Lower lobe of right lung (tissue), 2 donors: ENCODE measurements at regions not wholly inside any gene's neighbourhood (a gene's known extent, or its start where the extent isn't known, plus 50 kb on each side); places are given as distances from the start of the nearest gene placed in this dataset.

Source experiments
- ATAC-seq, 2 donors: fragments of 200-7000 bp; cut with Tn5 transposase; one replicate each; pipeline ENCODE4 v1.9.1; 2020 to 2022; ENCODE audit warnings: mild to moderate bottlenecking in 2 of 2, moderate library complexity in 2 of 2
- DNase-seq: peaks from one replicate; pipeline ENCODE4 v3.0.0-alpha.2; 2020
- H3K27ac ChIP-seq: fragments of 200-600 bp; one replicate; pipeline ENCODE4 v1.8.0; 2022
- H3K27me3 ChIP-seq: fragments of 200-600 bp; one replicate; pipeline ENCODE4 v1.8.0; 2022; ENCODE audit warnings: low read depth
- H3K36me3 ChIP-seq: fragments of 200-600 bp; one replicate; pipeline ENCODE4 v1.8.0; 2022; ENCODE audit warnings: mild to moderate bottlenecking
- H3K4me1 ChIP-seq: fragments of 200-600 bp; one replicate; pipeline ENCODE4 v1.8.0; 2022
- H3K4me3 ChIP-seq: fragments of 200-600 bp; one replicate; pipeline ENCODE4 v1.8.0; 2022; ENCODE audit warnings: mild to moderate bottlenecking
- H3K9me3 ChIP-seq: fragments of 200-600 bp; one replicate; pipeline ENCODE4 v1.8.0; 2022
- intact Hi-C: fragments of 100-400 bp; cut with DNase I; formaldehyde crosslinking; loops from one replicate; pipeline ENCODE4 v1.11.0; 2022
- TF ChIP-seq, protein P1 (sequence below): fragments of 200-600 bp; IDR thresholded peaks from one replicate; pipeline ENCODE4 v1.8.0; 2022; ENCODE audit warnings: antibody characterized with exemption, mild to moderate bottlenecking
- donor health status: DM: no; HTN: yes; CAD: no; lungs with severe emphysema.

DNA sequence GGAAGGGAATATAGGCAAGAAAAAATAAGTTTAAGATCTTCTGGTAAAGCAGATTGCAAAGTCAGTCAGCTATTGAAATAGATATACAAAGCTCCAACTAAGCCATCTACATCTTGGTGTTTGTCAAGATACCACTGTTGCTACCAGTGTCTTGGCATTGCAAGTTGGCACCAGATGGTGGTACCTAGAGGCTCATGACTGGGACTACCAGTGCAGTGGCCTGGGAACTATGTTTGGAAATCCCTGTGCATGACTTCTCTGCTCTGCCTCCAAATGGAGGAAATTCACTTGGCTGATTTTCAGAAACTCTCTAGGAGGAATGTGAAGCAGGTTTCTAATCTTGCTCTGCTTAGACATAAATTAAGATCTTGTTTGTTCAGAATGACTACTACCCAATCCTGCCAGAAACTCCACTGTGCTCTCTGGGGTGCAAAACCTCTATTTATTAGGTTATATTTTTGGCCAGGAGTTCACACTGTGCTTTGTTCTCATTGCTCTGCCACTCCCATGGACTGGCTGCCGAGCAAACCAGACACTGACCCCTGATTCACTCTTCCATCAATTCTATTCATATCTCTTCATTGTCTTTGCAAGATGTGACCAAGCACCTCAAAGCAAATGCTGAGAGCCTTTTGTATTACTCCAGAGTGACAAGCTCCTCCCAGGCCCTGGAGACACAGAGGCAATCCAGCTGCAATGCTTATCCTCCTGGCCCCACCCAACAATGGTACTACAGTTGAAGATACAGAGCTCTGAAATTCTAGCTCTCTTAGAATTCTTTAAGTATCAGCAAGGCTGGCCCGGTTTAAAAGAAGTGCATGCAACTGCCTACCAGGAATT lies 272.3 kb upstream of the FGF16 start:
- Histone ChIP-seq H3K36me3 (no peaks in the 10 kb centered on the region), H3K4me3 (no peak overlapping the region), H3K27ac (no peak overlapping the region), H3K4me1 (no peaks in the 10 kb centered on the region), H3K9me3 (no peaks in the 10 kb centered on the region), H3K27me3 (no peaks in the 10 kb centered on the region)
- intact Hi-C loops, result no loop called here
- no peak for DNase-seq
- TF ChIP-seq, protein P1, sequence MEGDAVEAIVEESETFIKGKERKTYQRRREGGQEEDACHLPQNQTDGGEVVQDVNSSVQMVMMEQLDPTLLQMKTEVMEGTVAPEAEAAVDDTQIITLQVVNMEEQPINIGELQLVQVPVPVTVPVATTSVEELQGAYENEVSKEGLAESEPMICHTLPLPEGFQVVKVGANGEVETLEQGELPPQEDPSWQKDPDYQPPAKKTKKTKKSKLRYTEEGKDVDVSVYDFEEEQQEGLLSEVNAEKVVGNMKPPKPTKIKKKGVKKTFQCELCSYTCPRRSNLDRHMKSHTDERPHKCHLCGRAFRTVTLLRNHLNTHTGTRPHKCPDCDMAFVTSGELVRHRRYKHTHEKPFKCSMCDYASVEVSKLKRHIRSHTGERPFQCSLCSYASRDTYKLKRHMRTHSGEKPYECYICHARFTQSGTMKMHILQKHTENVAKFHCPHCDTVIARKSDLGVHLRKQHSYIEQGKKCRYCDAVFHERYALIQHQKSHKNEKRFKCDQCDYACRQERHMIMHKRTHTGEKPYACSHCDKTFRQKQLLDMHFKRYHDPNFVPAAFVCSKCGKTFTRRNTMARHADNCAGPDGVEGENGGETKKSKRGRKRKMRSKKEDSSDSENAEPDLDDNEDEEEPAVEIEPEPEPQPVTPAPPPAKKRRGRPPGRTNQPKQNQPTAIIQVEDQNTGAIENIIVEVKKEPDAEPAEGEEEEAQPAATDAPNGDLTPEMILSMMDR, result no peak
- ATAC-seq, result no peak

DNA sequence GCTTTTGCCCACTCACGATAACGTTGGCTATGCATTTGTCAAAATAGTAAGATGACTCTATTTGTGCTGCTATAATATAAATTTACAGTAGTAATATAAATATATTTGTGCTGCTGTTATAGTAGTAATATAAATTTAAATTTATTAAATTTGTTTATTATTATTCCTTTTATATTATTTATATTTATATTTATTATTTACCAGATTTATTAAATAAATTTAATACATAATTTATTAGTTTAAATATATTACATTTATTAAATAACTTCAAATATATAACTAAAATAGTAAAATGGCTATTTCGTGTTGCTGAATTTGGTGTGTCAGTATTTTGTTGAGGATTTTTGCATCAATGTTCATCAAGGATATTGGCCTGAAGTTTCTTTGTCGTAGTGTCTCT lies 246.5 kb upstream of the FGF16 start:
- intact Hi-C loops, result no loop called here
- TF ChIP-seq, protein P1, result no peak
- H3K9me3 ChIP-seq, result no peaks in the 10 kb centered on the region
- no peak overlapping the region for H3K27ac ChIP-seq
- H3K27me3 ChIP-seq, result no peaks in the 10 kb centered on the region
- ATAC-seq (no peak), DNase-seq (no peak)
- no peak overlapping the region for H3K4me3 ChIP-seq
- no peaks in the 10 kb centered on the region for H3K4me1 ChIP-seq
- H3K36me3 ChIP-seq, result no peaks in the 10 kb centered on the region

DNA sequence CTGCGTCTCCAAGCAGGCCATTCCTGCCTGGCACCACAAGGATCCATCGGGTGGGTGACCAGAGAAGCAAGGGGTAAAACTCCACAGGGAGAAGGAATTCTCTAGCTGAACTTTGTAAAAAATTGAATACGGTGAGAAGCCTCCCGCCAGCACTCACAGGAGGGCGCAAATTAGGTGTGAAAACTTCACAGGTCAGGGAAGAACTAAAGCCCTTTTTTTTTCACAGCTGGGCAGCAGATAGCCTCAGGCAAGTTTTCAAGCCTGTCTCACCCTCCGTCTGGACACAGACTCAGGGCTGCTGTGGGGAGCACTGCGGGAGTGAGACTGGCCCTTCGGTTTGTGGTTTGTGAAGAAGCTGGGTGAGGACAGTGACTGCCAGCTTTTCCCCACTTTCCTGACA lies 224.1 kb upstream of the FGF16 start:
- no peaks in the 10 kb centered on the region for H3K9me3 ChIP-seq
- TF ChIP-seq, protein P1, result no peak
- H3K36me3 ChIP-seq, result no peaks in the 10 kb centered on the region
- no peak overlapping the region for H3K27ac ChIP-seq
- intact Hi-C loops, result no loop called here
- no peaks in the 10 kb centered on the region for H3K27me3 ChIP-seq
- DNase-seq (no peak), ATAC-seq (no peak)
- no peak overlapping the region for H3K4me3 ChIP-seq
- H3K4me1 ChIP-seq, result no peaks in the 10 kb centered on the region

DNA sequence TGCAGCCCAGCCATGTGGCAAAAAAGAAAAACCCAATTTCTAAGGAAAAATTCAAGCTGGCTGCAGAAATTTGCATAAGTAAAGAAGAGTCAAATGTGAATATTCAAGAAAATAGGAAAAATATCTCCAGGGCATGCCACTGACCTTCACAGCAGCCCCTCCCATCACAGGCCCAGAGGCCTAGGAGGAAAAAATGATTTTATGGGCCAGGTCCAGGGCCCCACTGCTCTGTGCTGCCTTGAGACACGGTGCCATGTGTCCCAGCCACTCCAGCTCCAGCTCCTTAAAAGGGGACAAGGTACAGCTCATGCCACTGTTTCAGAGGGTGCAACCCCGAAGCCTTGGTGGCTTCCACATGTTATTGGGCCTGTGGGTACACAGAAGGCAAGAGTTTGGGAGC lies 182.7 kb upstream of the FGF16 start:
- Histone ChIP-seq H3K27me3 (no peaks in the 10 kb centered on the region), H3K36me3 (no peaks in the 10 kb centered on the region), H3K9me3 (no peaks in the 10 kb centered on the region), H3K4me1 (no peaks in the 10 kb centered on the region), H3K4me3 (no peak overlapping the region), H3K27ac (no peak overlapping the region)
- TF ChIP-seq, protein P1, result no peak
- ATAC-seq, result no peak
- intact Hi-C loops, result no loop called here
- DNase-seq, result no peak

DNA sequence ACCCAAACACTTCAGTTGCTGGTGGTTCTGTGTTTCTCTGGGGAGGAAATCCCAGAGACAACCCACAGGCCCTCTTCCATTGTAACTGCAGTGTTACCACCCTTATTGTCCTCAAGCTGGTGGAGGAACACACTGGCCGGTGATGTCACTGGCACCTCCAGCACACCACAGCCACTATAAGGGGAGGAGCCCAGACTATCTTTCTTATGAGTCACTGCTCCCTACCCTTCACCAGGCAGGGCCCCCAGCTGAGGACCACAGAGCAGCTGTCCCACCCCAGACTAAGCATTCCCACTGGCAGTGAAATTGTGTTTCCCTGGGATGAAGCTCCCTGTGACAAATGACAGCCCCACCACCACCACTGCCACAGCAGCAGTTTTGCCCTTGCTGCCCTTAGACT lies 171.8 kb upstream of the FGF16 start:
- TF ChIP-seq, protein P1, result no peak
- no peaks in the 10 kb centered on the region for H3K4me1 ChIP-seq
- H3K27ac ChIP-seq, result no peak overlapping the region
- ATAC-seq (no peak), DNase-seq (no peak)
- H3K4me3 ChIP-seq, result no peak overlapping the region
- H3K9me3 ChIP-seq, result no peaks in the 10 kb centered on the region
- no peaks in the 10 kb centered on the region for H3K36me3 ChIP-seq
- intact Hi-C loops, result no loop called here
- no peaks in the 10 kb centered on the region for H3K27me3 ChIP-seq
